Hematopoietic multipotent progenitor cell treated with erythropoietin and hydrocortisone succinate and interleukin-3 and kit ligand, for 4 days (in vitro differentiated cells): ENCODE measurements at regions not wholly inside any gene's neighbourhood (a gene's known extent, or its start where the extent isn't known, plus 50 kb on each side); places are given as distances from the start of the nearest gene placed in this dataset.

Experiments
- DNase-seq: peaks from one replicate; pipeline ENCODE4 v3.0.0-alpha.2; 2015

GRCh38 chr13:31964168-31964567 is 67.4 kb upstream of the FRY start:
- DNase-seq: no peak

- DNase-seq: no peak
Measured at GRCh38 chr13:31965361-31966066, 66.1 kb upstream of the FRY start.

DNA sequence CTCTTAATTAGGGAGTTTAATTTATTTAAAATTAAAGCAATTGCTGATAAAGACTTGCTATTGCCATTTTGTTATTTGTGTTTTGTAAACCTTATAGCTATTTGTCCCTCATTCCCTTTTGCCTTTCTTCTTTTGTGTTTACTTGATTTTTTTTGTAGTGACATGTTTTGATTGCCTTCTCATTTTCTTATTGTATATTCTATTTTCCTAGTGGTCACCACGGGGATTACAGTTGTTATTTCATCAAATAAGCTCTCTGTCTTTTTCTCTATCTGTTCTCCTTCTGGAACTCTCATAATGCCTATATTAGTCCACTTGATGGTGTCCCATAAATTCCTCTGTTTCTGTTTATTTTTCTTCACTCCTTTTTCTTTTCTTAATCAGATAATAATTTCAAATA is 64.4 kb upstream of the FRY start:
- no peak for DNase-seq

GRCh38 chr13:31968473-31968872 is 63.1 kb upstream of the FRY start:
- DNase-seq: peak; percentile 23

- DNase-seq: no peak
Measured at GRCh38 chr13:31970231-31970930, 61.2 kb upstream of the FRY start.

- no peak for DNase-seq
Measured at GRCh38 chr13:31972453-31972852, 59.1 kb upstream of the FRY start.

GRCh38 chr13:31978021-31978420 is 53.6 kb upstream of the FRY start:
- no peak for DNase-seq

DNA sequence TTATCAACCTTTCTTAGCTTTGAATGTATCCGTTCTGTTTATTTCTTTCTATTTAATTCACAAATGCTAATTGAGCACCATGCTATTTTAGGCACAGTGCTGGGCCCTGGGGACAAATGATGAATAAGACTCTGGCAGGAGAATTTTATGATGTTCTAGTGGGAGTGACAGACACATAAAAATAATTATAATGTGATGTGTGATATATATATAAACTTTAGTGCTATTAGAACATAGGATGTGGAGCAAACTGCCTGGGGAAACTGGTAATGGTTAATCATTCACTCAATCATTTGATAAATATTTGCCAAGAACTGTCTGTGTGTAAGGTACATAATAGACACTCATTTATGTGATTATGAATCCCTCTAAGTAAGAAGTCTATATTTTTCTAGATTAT is 50.7 kb upstream of the FRY start:
- DNase-seq: no peak
